ENCODE measurements at regions not wholly inside any gene's neighbourhood (a gene's known extent, or its start where the extent isn't known, plus 50 kb on each side); places are given as distances from the start of the nearest gene placed in this dataset.

DNA sequence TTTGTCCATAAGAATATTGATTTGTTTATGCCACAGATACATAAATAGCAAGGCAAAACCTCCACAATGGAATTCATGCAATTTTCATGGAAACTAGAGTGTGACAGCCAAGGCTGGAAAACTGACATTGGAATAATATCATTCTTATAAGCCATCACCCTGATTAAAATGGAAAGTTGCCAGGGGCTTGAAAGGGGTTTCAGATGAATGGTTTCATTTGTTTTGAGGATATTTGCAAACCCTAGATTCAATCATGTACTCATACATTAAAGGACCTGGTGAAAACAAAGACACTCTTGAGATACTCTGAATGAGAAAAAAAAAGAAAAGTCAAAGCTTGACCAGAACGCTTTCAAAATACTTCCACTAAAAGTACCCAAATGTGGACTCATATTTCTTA, 205.7 kb downstream of the DIO2 start:
- in situ Hi-C loops (cut with MboI; ENCODE audit: low sequenced_read_pairs, unreplicated experiment), result no loop called here
- TF ChIP-seq, protein P1, sequence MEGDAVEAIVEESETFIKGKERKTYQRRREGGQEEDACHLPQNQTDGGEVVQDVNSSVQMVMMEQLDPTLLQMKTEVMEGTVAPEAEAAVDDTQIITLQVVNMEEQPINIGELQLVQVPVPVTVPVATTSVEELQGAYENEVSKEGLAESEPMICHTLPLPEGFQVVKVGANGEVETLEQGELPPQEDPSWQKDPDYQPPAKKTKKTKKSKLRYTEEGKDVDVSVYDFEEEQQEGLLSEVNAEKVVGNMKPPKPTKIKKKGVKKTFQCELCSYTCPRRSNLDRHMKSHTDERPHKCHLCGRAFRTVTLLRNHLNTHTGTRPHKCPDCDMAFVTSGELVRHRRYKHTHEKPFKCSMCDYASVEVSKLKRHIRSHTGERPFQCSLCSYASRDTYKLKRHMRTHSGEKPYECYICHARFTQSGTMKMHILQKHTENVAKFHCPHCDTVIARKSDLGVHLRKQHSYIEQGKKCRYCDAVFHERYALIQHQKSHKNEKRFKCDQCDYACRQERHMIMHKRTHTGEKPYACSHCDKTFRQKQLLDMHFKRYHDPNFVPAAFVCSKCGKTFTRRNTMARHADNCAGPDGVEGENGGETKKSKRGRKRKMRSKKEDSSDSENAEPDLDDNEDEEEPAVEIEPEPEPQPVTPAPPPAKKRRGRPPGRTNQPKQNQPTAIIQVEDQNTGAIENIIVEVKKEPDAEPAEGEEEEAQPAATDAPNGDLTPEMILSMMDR (IDR thresholded peaks at IDR 0.05; ENCODE audit: borderline replicate concordance, control extremely low read depth, extremely low read depth, insufficient read depth, missing control alignments), result no peak
- DNase-seq (ENCODE audit: low spot score), result no peak

DNA sequence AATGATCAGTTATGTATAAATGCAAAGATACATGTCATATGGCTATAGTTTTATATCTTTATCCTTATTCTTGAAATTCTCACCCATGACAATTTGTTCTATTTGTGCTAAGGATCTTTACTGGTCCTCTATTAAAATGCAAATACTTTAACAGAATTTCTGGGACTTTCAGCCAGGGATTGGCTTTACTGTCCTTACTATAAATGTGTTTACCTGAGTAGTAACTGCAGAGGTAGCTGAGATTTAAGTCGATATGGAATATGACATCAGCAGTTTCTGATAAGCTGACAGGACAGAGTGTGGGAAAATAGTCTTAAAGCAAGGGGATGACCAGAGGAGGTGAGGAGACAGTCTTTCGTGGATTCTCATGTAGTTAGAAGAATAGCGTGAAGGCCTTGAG, 206.4 kb downstream of the DIO2 start:
- in situ Hi-C loops (cut with MboI; ENCODE audit: low sequenced_read_pairs, unreplicated experiment), result no loop called here
- TF ChIP-seq, protein P1 (IDR thresholded peaks at IDR 0.05; ENCODE audit: borderline replicate concordance, control extremely low read depth, extremely low read depth, insufficient read depth, missing control alignments), result no peak
- no peak for DNase-seq (ENCODE audit: low spot score)

DNA sequence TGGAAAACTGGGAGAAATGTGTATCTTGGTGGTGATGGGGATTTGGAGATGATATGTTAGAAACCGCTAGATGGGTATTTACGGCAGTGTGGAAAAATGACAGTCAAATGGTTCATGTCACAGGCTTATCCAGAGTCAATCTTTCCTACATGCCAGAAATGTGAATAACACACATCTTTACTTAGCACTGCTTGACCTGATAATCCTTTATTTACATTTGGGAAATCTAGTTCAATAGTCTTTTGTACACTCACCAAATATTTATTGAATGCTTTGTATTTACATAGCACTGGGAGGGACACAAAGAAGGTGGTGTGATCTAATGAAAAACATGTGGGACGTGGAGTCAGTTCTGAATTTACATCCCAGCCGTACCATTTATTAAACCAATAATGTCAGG, 208.2 kb downstream of the DIO2 start:
- in situ Hi-C loops (cut with MboI; ENCODE audit: low sequenced_read_pairs, unreplicated experiment), result no loop called here

GRCh38 chr14:79997509-79998208, 213.6 kb downstream of the DIO2 start:
- no peak for DNase-seq (ENCODE audit: low spot score)
- in situ Hi-C loops (cut with MboI; ENCODE audit: low sequenced_read_pairs, unreplicated experiment), result no loop called here
- TF ChIP-seq, protein P1 (IDR thresholded peaks at IDR 0.05; ENCODE audit: borderline replicate concordance, control extremely low read depth, extremely low read depth, insufficient read depth, missing control alignments), result no peak

More for the DNA sequence above, 208.2 kb downstream of the DIO2 start:
- no peak for DNase-seq (ENCODE audit: low spot score)
- TF ChIP-seq, protein P1 (IDR thresholded peaks at IDR 0.05; ENCODE audit: borderline replicate concordance, control extremely low read depth, extremely low read depth, insufficient read depth, missing control alignments), result no peak

GRCh38 chr14:79992407-79993198, 218.7 kb downstream of the DIO2 start:
- TF ChIP-seq, protein P1 (IDR thresholded peaks at IDR 0.05; ENCODE audit: borderline replicate concordance, control extremely low read depth, extremely low read depth, insufficient read depth, missing control alignments), result no peak
- DNase-seq (ENCODE audit: low spot score), result no peak
- in situ Hi-C loops (cut with MboI; ENCODE audit: low sequenced_read_pairs, unreplicated experiment), result no loop called here

- in situ Hi-C loops (cut with MboI; ENCODE audit: low sequenced_read_pairs, unreplicated experiment), result no loop called here
- TF ChIP-seq, protein P1 (IDR thresholded peaks at IDR 0.05; ENCODE audit: borderline replicate concordance, control extremely low read depth, extremely low read depth, insufficient read depth, missing control alignments), result no peak
- DNase-seq (ENCODE audit: low spot score), result no peak
These were observed 219.4 kb downstream of the DIO2 start for GRCh38 chr14:79991866-79992265.
